HepG2 (cell line): ENCODE measurements at regions not wholly inside any gene's neighbourhood (a gene's known extent, or its start where the extent isn't known, plus 50 kb on each side); places are given as distances from the start of the nearest gene placed in this dataset.

Source experiments
- ATAC-seq: fragments of 200-7000 bp; cut with Tn5 transposase; 3 replicates; pipeline ENCODE4 v1.9.1; 2020; ENCODE audit warnings: mild to moderate bottlenecking, moderate library complexity
- BruUV-seq: library from RNA; stranded (reverse); fragments of 400-500 nt; replicated peaks from 2 replicates; lab custom pipeline; 2021; lab: Mats Ljungman, UMichigan
- CTCF ChIA-PET: fragments of 300-600 bp; formaldehyde crosslinking; extraction: SDS; loops from one replicate; lab custom pipeline; 2021; ENCODE audit warnings: low total read pairs, inconsistent platforms, low intra/inter-chr PET ratio; lab: Yijun Ruan, JAX
- POLR2A ChIA-PET: fragments of 350-600 bp; sonication (Branson Sonifier 250); formaldehyde crosslinking; loops from one replicate; lab custom pipeline; 2020; ENCODE audit warnings: antibody characterized with exemption, inconsistent platforms; lab: Yijun Ruan, JAX
- DNase-seq: peaks from one replicate; pipeline ENCODE4 v3.0.0-alpha.2; 2015; ENCODE audit warnings: low spot score
- FAIRE-seq: peaks from 3 replicates; lab custom pipeline; 2011; peaks lifted over from hg19 to GRCh38; lab: Jason Lieb, UNC
- H2AFZ ChIP-seq: one replicate; pipeline ENCODE4 v1.6.1; 2011; ENCODE audit warnings: low read length, inconsistent platforms
- H3K27ac ChIP-seq: fragments of 300-600 bp; 3 replicates; pipeline ENCODE4 v1.8.0; 2011; ENCODE audit warnings: mixed run types, mild to moderate bottlenecking, mixed read lengths, low read length, inconsistent platforms; ENCODE audit not compliant: insufficient read depth; ENCODE audit errors: extremely low read length
- H3K27me3 ChIP-seq, 2 experiments: fragments of 200-600 bp in 1 of 2; 2 replicates in 1 of 2; 3 replicates in 1 of 2; pipeline versions ENCODE4 v1.6.0 to v1.8.0; 2011; ENCODE audit warnings: low read length in 2 of 2, mild to moderate bottlenecking in 2 of 2, moderate library complexity in 2 of 2, inconsistent platforms in 1 of 2; ENCODE audit not compliant: insufficient read depth in 2 of 2, control insufficient read depth in 1 of 2
- H3K36me3 ChIP-seq, 2 experiments: fragments of 200-600 bp in 1 of 2; replicated peaks in 1 of 2; 2 replicates in 1 of 2; 3 replicates in 1 of 2; pipeline versions ENCODE4 v1.5.1 to v1.8.0; 2011; ENCODE audit warnings: low read length in 2 of 2, inconsistent platforms in 1 of 2; ENCODE audit not compliant: insufficient read depth in 2 of 2, control insufficient read depth in 1 of 2
- H3K4me1 ChIP-seq: 2 replicates; pipeline ENCODE4 v1.5.1; 2012; ENCODE audit warnings: low read length, inconsistent platforms; ENCODE audit not compliant: insufficient read depth
- H3K4me2 ChIP-seq: 2 replicates; pipeline ENCODE4 v1.6.0; 2011; ENCODE audit warnings: low read depth, low read length, inconsistent platforms
- H3K4me3 ChIP-seq, 3 experiments: fragments of 200-600 bp in 1 of 3; sonication (generic), shearing (Covaris generic) in 1 of 3; replicated peaks in 1 of 3; 2 replicates each; pipeline ENCODE4 v1.5.1; 2011 to 2016; ENCODE audit warnings: low read length in 3 of 3, inconsistent platforms in 2 of 3, low read depth in 2 of 3, mild to moderate bottlenecking in 2 of 3, control low read depth in 1 of 3, mixed read lengths in 1 of 3; ENCODE audit not compliant: insufficient read depth in 1 of 3
- H3K79me2 ChIP-seq: one replicate; pipeline ENCODE4 v1.6.1; 2011; ENCODE audit warnings: low read length, inconsistent platforms; ENCODE audit not compliant: insufficient read depth
- H3K9ac ChIP-seq: 2 replicates; pipeline ENCODE4 v1.6.0; 2011; ENCODE audit warnings: mild to moderate bottlenecking, low read depth, low read length, inconsistent platforms; ENCODE audit not compliant: insufficient read depth
- H3K9me3 ChIP-seq: 2 replicates; pipeline ENCODE4 v1.5.1; 2012; ENCODE audit warnings: mild to moderate bottlenecking, low read length
- H4K20me1 ChIP-seq: 2 replicates; pipeline ENCODE4 v1.6.0; 2011; ENCODE audit warnings: inconsistent platforms, mild to moderate bottlenecking, low read length, moderate library complexity; ENCODE audit not compliant: insufficient read depth
- MBD4 ChIP-seq: IDR thresholded peaks from 2 replicates; pipeline ENCODE4 v1.6.1; 2012; ENCODE audit warnings: low read length, inconsistent platforms, borderline replicate concordance
- SALL1 ChIP-seq: sonication (generic); formaldehyde crosslinking; IDR thresholded peaks from 2 replicates; pipeline ENCODE4 v1.8.0; 2022; ENCODE audit warnings: mild to moderate bottlenecking, missing genetic modification reagents
- WGBS: methylation state at CpG from one replicate; pipeline ENCODE4 v1.1.6; 2017; ENCODE audit warnings: low lambda C conversion rate; 5-methylcytosine and 5-hydroxymethylcytosine counted together
- in situ Hi-C: cut with HindIII; loops from 2 replicates; pipeline ENCODE4 v1.10.0; 2017; ENCODE audit warnings: low pct_unique_long_range_greater_than_20kb; ENCODE audit not compliant: extremely low pct_ligation_motif_present
- intact Hi-C: fragments of 100-400 bp; cut with micrococcal nuclease; formaldehyde crosslinking; loops from one replicate; pipeline ENCODE4 v1.10.0; 2022; ENCODE audit not compliant: unreplicated experiment
- TF ChIP-seq, protein P1 (sequence below): sonication (generic); formaldehyde crosslinking; IDR thresholded peaks from 2 replicates; pipeline ENCODE4 v1.4.0; 2020; ENCODE audit warnings: missing genetic modification reagents, low read depth, mild to moderate bottlenecking, borderline replicate concordance
- TF ChIP-seq, protein P2 (sequence below): sonication (generic); formaldehyde crosslinking; IDR thresholded peaks from 2 replicates; pipeline ENCODE4 v1.5.1; 2020; ENCODE audit warnings: missing genetic modification reagents, mild to moderate bottlenecking, borderline replicate concordance

DNA sequence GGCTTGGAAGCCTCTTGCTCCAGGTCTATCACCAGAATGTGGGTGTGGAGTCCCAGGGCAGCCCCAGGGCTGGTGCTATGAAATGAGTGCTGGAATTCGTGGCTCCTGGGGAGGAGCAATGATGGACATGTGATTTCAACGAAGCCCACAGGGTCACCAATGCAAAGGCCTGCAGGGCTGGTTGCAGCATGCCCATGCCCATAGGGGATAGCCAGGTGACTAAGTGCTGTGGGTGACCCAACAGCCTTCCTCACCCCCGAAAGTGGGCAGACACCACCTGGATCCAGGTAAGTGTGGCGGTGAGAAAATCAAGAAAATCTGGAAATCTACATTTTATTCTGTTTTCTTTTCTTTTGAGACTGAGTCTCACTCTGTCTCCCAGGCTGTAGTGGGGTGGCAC, 87.5 kb upstream of the GPRC5B start:
- no TSS peak for BruUV-seq
- FAIRE-seq, result no peak
- WGBS, result 7% methylated on average over 4 of the region's 4 CpGs

More for the DNA sequence above, 87.5 kb upstream of the GPRC5B start:
- DNase-seq (no peak), ATAC-seq (no peak)
- intact Hi-C loops, result no loop called here
- no peaks in the 10 kb centered on the region for H3K79me2 ChIP-seq
- no peak overlapping the region for H3K9ac ChIP-seq
- no peak overlapping the region for H3K4me3 ChIP-seq
- no peaks in the 10 kb centered on the region for H3K4me1 ChIP-seq
- H3K27me3 ChIP-seq, result peaks cover 0 to 28% of the 10 kb centered on the region in 2 experiments; a peak in 3 of 5 replicates
- no peak overlapping the region for H3K27ac ChIP-seq
- ChIA-PET CTCF (no interaction called here), POLR2A (no interaction called here)
- no peaks in the 10 kb centered on the region for H4K20me1 ChIP-seq
- no peak overlapping the region for H2AFZ ChIP-seq
- in situ Hi-C loops, result no loop called here
- H3K9me3 ChIP-seq, result no peaks in the 10 kb centered on the region
- TF ChIP-seq, protein P1, sequence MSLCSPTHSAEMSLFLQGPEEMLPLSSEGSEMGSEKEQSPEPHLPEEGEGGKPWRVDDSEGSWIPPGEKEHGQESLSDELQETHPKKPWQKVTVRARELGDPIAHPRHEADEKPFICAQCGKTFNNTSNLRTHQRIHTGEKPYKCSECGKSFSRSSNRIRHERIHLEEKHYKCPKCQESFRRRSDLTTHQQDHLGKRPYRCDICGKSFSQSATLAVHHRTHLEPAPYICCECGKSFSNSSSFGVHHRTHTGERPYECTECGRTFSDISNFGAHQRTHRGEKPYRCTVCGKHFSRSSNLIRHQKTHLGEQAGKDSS, result no peak
- TF ChIP-seq MBD4, result no peak
- TF ChIP-seq SALL1, result 0 out of 2 replicates have a peak, but pooled peaks have one; percentile 10
- TF ChIP-seq, protein P2, sequence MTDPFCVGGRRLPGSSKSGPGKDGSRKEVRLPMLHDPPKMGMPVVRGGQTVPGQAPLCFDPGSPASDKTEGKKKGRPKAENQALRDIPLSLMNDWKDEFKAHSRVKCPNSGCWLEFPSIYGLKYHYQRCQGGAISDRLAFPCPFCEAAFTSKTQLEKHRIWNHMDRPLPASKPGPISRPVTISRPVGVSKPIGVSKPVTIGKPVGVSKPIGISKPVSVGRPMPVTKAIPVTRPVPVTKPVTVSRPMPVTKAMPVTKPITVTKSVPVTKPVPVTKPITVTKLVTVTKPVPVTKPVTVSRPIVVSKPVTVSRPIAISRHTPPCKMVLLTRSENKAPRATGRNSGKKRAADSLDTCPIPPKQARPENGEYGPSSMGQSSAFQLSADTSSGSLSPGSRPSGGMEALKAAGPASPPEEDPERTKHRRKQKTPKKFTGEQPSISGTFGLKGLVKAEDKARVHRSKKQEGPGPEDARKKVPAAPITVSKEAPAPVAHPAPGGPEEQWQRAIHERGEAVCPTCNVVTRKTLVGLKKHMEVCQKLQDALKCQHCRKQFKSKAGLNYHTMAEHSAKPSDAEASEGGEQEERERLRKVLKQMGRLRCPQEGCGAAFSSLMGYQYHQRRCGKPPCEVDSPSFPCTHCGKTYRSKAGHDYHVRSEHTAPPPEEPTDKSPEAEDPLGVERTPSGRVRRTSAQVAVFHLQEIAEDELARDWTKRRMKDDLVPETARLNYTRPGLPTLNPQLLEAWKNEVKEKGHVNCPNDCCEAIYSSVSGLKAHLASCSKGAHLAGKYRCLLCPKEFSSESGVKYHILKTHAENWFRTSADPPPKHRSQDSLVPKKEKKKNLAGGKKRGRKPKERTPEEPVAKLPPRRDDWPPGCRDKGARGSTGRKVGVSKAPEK (CRISPR knock-in tag), result no peak
- no peak overlapping the region for H3K4me2 ChIP-seq
- H3K36me3 ChIP-seq, result no peaks in the 10 kb centered on the region
